GM12891 (cell line): ENCODE measurements at regions not wholly inside any gene's neighbourhood (a gene's known extent, or its start where the extent isn't known, plus 50 kb on each side); places are given as distances from the start of the nearest gene placed in this dataset.

Experiments
- DNase-seq: peaks from one replicate; pipeline ENCODE4 v3.0.0; 2011; ENCODE audit warnings: low spot score; ENCODE audit not compliant: insufficient read length
- FAIRE-seq: peaks from 2 replicates; lab custom pipeline; 2011; peaks lifted over from hg19 to GRCh38; lab: Jason Lieb, UNC
- PAX5 ChIP-seq: IDR thresholded peaks from 2 replicates; pipeline ENCODE4 v1.6.1; 2011; ENCODE audit warnings: low read length, moderate library complexity, mild to moderate bottlenecking; ENCODE audit not compliant: insufficient read depth, severe bottlenecking
- POLR2A ChIP-seq: IDR thresholded peaks from 2 replicates; pipeline ENCODE4 v1.6.1; 2011; ENCODE audit warnings: low read depth, low read length, control low read depth
- POLR2AphosphoS5 ChIP-seq: IDR thresholded peaks from 2 replicates; pipeline ENCODE4 v1.6.1; 2011; ENCODE audit warnings: low read depth, low read length, control low read depth
- POU2F2 ChIP-seq: IDR thresholded peaks from 2 replicates; pipeline ENCODE4 v1.6.1; 2011; ENCODE audit warnings: low read depth, mild to moderate bottlenecking, control low read depth, low read length, moderate library complexity
- SPI1 ChIP-seq: IDR thresholded peaks from 2 replicates; pipeline ENCODE4 v1.6.1; 2011; ENCODE audit warnings: low read depth, low read length, control low read depth
- TAF1 ChIP-seq: IDR thresholded peaks from 2 replicates; pipeline ENCODE4 v1.6.1; 2011; ENCODE audit warnings: low read depth, low read length, control low read depth

- FAIRE-seq (no peak), DNase-seq (no peak)
- no peak for TF ChIP-seq POLR2A
- TF ChIP-seq SPI1: no peak
- no peak for TF ChIP-seq TAF1
- TF ChIP-seq POU2F2: no peak
- TF ChIP-seq POLR2AphosphoS5: no peak
- TF ChIP-seq PAX5: no peak
Measured at GRCh38 chr1:81472387-81472786, 328.3 kb upstream of the ADGRL2 start.

DNA sequence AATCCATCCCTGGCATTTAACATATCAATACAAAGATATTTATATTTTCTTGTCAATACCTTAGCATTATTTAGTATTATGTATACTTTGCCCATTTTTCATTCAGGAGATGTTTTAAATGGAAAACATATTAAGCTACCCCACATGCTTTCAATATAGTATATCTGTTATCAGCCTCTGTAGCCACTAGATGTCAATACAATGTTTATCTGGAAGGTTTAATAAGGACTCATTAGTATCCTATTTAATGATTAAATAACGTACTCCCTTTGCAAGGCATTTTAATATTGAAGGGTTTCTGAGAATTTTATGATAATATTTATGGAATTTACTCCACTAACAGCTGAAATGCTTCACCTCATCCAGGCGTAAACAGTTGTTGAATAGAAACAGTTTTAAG is 329.5 kb upstream of the ADGRL2 start:
- DNase-seq: no peak
- TF ChIP-seq SPI1: no peak
- no peak for TF ChIP-seq TAF1
- no peak for TF ChIP-seq POLR2A
- TF ChIP-seq PAX5: no peak
- no peak for TF ChIP-seq POLR2AphosphoS5
- no peak for TF ChIP-seq POU2F2
- no peak for FAIRE-seq

DNA sequence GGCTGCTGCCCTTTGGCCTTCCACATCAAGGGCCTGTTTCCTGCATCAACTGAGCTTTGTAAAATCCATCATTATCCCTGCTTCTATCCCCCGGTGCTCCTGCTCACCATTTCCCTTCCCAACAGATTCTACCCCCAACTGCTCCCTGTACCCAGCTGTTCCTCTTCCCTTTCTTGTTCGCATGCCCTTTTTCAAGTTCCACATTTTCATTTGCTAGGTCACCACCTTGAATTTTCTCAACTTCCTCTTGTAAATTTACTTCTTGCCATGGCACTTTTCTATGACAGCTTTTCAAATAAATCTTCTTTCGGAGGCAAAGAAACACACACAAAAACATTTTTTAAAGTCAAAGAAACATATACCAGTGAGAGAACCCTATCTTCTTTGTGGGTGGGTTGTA is 330.5 kb upstream of the ADGRL2 start:
- FAIRE-seq (no peak), DNase-seq (no peak)
- TF ChIP-seq POLR2A: no peak
- no peak for TF ChIP-seq PAX5
- TF ChIP-seq POLR2AphosphoS5: no peak
- no peak for TF ChIP-seq POU2F2
- TF ChIP-seq SPI1: no peak

GRCh38 chr1:81467383-81467782 is 333.4 kb upstream of the ADGRL2 start:
- FAIRE-seq (no peak), DNase-seq (no peak)
- TF ChIP-seq POLR2A: no peak
- TF ChIP-seq POLR2AphosphoS5: no peak
- no peak for TF ChIP-seq POU2F2
- no peak for TF ChIP-seq PAX5
- TF ChIP-seq TAF1: no peak
- no peak for TF ChIP-seq SPI1

DNA sequence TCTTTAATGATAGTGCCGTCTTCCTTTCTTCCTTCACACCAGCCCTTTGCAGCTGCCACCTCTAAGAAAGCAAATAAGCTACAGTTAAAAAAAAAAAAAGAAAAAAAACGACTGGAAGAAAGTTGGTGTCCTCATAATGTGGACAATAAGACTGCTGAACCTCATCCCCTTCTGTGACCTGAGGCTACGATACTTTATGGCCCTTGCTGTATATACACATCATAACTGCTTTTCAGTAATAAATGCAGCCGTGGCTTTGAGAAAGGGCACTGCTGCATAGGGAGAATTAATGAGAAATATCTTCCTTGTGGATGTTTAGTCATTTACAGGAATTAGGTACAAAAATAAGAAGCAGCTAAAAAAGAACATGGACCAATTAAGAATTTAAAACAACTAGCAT is 333.8 kb upstream of the ADGRL2 start:
- TF ChIP-seq POU2F2 (no peak), TAF1 (no peak), POLR2A (no peak), POLR2AphosphoS5 (no peak), SPI1 (no peak), PAX5 (no peak)
- FAIRE-seq (no peak), DNase-seq (no peak)

- DNase-seq (no peak), FAIRE-seq (no peak)
- TF ChIP-seq PAX5 (no peak), POU2F2 (no peak), POLR2A (no peak), TAF1 (no peak), SPI1 (no peak), POLR2AphosphoS5 (no peak)
Measured at GRCh38 chr1:81463936-81464837, 336.5 kb upstream of the ADGRL2 start.

- DNase-seq (no peak), FAIRE-seq (no peak)
- no peak for TF ChIP-seq TAF1
- no peak for TF ChIP-seq POU2F2
- no peak for TF ChIP-seq PAX5
- no peak for TF ChIP-seq SPI1
Measured at GRCh38 chr1:81459043-81459442, 341.7 kb upstream of the ADGRL2 start.

GRCh38 chr1:81458186-81458585 is 342.5 kb upstream of the ADGRL2 start:
- DNase-seq (no peak), FAIRE-seq (no peak)
- TF ChIP-seq SPI1 (no peak), POLR2AphosphoS5 (no peak), POU2F2 (no peak), POLR2A (no peak), PAX5 (no peak), TAF1 (no peak)

- no peak for FAIRE-seq
- DNase-seq: no peak
- TF ChIP-seq POU2F2 (no peak), PAX5 (no peak), POLR2A (no peak), SPI1 (no peak), POLR2AphosphoS5 (no peak), TAF1 (no peak)
Measured at GRCh38 chr1:81455481-81455880, 345.3 kb upstream of the ADGRL2 start.

GRCh38 chr1:81453971-81454370 is 346.8 kb upstream of the ADGRL2 start:
- no peak for TF ChIP-seq POU2F2
- TF ChIP-seq SPI1: no peak
- TF ChIP-seq POLR2A: no peak
- no peak for TF ChIP-seq POLR2AphosphoS5
- no peak for TF ChIP-seq TAF1
- no peak for TF ChIP-seq PAX5
- no peak for DNase-seq
- no peak for FAIRE-seq
